GM19455 (cell line): ENCODE measurements at regions not wholly inside any gene's neighbourhood (a gene's known extent, or its start where the extent isn't known, plus 50 kb on each side); places are given as distances from the start of the nearest gene placed in this dataset.
"Not testable (repeated sequence)": the region's sequence is repeated elsewhere in the genome, so short reads cannot be mapped to it uniquely, and the experiment has no call there.

Experiments
- ATAC-seq: cut with Tn5 transposase; IDR thresholded peaks from one replicate; pipeline ENCODE4 v1.9.1; 2021; ENCODE audit not compliant: unreplicated experiment

DNA sequence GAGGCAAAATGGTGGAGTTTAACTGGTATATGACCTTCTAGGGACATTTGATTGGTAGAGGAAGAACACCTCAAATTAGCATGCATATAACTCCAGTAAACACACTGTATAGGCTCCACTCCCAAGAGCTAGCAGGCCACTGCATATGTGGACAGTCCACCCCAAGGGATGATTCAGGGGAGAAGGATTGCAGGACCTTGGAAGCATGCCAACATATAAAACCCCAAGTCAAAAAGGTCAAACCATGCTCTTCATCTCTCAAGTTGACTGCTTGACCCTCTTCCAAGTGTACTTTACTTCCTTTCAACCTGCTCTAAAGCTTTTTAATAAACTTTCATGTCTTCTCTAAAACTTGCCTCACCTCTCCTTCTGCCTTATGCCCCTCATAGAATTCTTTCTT lies 459.9 kb upstream of the CCDC179 start:
- ATAC-seq: no peak

DNA sequence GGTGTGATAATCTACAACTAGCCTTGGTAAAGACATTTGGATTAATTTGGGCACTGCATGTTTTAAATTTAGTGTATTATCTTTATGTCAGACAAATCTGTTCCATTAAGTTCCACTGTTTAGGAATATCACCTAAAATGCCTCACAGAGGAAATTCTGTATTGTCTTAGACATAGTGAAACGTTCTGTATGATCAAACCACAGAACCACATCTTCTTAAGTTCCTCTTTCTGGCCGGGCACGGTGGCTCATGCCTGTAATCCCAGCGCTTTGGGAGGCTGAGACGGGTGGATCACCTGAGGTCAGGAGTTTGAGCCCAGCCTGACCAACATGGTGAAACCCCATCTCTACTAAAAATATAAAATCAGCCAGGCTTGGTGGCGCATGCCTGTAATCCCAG lies 475.3 kb upstream of the CCDC179 start:
- ATAC-seq: not testable (repeated sequence)

DNA sequence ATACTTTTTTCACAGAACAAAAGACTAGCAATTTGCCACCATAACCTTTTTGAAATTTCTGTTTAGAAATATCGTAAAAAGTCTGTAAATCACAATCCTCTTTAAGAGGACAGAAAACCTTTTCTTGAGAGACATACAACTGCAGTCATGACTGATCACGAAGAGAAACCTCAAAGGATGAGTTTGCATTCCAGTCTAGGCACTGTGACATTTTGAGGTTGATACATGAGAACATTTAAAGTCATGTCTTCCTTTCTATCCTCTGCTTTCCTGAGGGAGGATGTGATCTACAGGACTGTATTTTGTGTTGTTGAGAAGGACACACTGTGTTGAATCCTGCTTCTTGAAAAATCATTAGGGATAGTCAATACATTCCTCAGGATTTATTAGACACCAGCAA lies 476.7 kb upstream of the CCDC179 start:
- no peak for ATAC-seq

DNA sequence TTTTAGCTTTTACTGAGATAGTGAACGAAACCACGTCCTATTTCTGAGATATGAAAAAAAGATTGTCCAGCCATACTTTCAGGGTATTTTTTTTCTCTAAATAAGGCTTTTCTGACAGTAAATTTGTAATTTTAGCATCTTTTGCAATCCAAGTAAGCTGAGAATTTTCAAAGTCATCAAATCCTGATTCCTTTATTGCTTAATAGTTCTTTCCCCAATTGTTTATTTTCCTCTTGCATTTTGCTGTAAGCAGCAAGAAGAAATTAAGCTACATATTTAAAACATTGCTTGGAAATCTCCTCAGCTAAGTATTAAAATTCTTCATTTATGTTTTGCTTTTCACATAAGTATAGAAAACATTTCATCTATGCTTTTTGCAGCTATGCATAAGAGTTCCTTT lies 493.3 kb upstream of the CCDC179 start:
- no peak for ATAC-seq

DNA sequence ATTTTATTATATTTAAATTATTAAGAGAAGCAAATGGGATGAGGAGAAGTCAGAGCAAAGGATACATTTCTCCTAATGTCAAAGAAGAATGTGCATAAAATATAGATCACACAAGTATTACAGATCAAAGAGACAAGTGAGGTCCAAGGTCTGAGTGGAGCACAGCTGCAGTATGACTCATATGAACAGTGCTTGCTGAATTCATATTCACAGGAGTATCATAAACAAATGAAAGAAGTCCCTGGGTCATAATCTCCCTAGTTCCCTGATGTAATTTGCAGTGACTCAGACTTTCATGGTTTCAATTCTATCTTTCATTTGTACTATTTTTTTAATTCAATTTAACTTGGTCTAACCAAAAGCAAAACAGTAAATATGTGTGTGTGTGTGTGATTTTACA lies 499.0 kb upstream of the CCDC179 start:
- ATAC-seq: no peak

DNA sequence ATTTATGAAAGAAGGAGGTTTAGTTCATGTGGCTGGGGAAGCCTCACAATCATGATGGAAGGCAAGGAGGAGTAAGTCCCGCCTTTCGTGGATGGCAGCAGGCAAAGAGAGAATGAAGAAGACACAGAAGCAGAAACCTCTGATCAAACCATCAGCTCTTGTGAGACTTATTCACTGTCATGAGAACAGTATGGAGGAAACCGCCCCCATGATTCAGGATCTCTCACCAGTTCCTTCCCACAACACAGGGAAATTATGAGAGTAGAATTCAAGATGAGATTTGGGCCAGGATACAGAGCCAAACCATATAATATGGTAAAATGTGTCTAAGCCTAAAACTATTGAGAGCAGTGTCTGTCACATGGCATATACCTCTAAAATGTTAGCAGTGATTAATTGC lies 503.8 kb upstream of the CCDC179 start:
- no peak for ATAC-seq

DNA sequence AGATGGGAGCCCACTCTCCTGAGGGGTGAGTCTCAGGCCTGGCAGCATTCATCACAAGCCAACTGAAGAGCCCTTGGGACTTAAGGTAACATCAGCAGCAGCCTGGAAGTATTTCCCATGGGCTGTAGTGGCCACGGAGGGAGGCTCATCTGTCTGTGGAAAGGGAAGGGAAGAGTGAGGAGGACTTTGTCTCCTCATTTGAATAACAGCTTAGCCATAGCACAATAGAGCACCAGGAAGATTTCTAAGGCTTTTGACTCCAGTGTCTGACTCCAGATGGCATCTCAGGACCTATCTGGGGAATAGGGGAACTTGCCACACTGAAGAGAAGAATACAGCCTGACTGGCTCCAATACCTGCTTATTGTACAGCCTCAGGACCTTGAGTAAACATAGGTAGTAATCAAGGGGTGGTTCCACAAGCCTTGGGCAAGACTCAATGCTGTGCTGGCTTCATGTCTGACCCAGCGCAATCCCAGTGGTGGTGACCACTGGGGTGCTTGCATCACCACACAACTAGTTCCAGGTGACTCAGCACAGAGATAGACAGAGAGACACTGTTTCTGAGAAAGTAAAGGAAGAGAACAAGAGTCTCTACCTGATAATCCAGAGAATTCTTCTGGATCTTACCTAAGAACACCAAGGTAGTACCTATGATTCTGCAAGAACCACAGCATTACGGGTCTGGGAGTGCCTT lies 510.5 kb upstream of the CCDC179 start:
- ATAC-seq: no peak

DNA sequence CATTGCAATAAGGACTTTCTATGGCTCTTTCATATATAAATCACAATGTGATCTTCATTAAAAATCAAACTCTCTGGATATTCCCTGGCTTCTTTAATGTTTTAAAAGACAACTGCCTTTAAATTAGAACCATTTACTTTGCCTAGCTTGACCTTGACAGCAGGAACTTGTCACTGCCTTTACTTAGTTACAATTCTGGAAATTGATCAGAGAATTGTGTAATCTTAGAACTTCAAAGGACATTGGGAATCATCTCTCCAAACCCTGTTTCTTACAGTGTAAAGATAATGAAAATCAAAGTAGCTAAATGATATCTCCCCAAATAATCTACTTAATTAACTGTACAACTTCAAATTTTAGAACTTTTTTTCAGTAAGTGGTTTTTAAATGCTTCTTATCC lies 517.6 kb upstream of the CCDC179 start:
- no peak for ATAC-seq

DNA sequence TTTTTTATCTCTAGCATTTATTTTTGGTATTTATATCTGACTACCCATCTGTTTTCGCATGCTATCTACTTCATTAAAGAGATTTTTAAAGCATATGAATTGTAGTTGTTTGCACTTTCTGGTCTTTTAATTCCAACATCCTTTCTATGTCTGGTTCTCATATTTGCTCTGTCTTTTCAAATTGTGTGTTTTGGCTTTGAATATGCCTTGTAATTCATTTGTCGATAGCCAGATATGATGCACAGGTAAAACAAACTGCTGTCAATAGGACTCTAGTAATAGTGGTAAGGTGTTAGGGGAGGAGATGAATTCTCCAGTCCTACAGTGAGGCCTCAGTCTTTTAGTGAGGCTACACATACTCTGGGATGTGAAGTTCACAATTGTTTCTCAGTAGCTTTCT lies 530.8 kb upstream of the CCDC179 start:
- ATAC-seq: no peak

DNA sequence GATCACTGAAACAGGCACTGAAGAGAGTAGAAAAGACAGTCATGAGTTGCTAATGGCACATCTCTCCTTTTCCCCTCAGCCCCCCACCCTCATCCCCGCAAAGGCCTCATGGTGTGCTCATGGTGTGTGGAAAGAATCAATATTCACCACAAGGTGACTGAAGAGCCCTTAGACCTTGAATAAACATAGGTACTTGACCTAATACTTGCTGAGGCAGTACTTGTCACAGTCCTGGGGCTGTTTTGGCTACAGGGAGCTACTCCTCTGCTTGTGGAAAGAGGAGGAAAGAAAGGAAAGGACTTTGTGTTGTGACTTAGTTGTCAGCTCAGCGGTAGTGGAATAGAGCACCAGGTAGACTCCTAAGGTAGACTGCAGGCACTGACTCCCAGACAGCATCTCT lies 537.8 kb upstream of the CCDC179 start:
- no peak for ATAC-seq

DNA sequence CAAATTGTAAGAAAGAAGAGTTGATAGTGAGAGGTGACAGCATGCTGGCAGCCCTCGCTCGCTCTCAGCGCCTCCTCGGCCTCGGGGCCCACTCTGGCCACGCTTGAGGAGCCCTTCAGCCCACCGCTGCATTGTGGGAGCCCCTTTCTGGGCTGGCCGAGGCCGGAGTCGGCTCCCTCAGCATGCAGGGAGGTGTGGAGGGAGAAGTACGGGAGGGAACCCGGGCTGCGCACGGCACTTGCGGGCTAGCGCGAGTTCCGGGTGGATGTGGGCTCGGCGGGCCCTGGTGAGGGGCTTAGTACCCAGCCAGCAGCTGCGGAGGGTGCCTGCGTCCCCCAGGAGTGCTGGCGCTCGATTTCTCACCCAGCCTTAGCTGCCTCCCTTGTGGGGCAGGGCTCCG lies 539.7 kb upstream of the CCDC179 start:
- ATAC-seq: no peak

DNA sequence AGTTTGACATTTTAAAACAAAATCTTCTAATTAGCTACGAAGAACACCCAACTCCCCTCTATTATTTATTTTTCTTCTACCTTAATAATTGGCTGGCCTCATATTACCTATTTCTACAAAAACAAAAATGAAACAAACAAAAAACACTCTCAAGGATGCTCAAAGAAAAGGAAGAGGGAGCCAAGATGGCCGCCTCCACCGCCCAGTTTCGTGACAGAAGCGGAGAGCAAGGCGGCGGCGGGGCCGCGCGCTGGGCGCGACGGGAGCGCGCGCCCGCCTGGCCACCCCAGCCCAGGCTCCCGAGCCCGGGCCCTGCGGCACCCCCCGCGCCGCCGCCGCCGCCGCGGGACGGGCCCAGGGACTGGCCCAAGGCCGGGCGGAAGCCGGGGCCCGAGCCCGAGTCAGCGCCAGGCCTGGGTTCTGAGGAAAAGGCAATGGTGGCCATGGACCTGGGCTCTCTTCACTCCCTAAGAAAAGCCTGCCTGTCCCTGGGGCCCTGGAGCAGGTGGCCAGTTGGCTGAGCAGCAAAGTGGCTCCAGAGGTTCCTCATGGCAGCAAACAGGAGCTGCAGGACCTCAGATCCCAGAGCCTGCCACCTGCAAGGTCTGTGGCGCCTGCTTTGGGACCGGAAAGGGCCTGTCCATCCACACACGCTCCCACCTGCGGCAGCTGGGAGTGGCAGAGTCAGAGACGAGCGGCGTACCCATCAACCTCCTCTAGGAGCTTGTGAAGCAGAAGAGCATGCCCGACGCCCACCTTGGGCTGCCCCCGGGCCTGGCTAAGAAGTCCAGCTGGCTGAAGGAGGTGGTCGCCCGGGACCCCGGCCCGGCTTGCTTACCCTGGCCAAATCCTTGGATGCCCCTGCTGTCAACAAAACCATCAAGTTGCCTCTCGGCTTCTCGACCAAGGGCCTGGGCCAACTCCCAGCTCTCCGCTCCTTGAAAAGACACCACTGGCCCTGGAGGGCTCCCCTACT lies 543.2 kb upstream of the CCDC179 start:
- ATAC-seq: no peak

DNA sequence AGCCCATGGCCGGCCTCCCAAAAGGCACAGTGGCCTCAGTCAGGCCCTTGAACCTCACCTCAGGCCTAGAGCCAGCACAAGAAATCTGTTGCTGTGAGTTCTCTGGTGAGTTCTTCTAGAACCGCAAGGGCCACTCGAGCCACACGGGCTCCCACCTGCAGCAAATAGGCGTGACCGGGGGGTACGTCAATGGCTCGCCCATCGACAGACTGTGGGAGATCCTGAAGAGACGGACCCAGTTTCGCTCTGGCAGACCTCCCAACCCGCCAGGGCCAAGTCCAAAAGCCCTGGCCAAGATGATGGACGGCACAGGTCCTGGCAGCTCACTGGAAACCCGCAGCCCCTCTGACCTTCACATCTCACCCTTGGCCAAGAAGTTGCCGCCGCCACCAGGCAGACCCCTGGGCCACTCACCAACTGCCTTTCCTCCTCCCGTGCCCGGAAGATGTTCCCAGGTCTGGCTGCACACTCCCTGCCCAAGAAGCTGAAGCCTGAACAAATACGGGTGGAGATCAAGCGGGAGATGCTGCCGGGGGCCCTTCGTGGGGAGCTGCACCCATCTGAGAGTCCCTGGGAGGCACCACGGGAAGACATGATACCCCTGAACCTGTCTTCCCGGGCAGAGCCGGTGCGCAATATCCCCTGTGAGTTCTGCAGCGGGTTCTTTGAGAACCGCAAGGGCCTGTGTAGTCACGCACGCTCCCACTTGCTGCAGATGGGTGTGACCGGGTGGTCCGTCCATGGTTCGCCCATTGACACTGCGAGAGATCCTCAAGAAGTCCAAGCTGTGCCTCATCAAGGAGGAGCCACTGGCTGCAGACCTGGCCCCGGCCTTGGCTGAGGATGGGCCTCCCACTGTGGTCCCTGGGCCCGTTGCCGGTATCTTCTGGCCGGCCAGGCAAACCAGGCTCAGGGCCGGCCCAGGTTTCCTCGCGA lies 544.2 kb upstream of the CCDC179 start:
- ATAC-seq: no peak

DNA sequence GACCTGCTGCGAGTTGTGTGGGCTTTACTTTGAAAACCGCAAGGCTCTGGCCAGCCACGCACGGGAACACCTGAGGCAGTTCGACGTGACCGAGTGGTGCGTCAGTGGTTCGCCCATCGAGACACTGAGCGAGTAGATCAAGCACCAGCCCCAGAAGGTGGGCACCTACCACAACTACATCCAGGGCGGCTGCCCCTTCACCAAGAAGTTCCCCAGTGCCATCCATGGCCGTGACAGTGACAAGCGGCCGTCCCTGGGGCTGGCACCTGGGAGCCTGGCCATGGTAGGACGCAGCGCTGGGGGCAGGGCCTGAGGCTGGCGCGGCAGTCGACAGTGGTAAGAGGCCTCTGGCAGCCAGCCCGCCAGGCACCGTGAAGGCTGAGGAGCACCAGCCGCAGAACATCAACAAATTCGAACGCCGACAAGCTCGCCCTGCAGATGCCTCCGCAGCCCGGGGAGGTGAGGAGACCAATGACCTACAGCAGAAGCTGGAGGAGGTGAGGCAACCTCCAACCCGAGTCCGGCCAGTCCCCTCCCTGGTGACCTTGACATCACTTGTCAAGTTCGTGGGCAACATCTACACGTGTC lies 545.2 kb upstream of the CCDC179 start:
- no peak for ATAC-seq

DNA sequence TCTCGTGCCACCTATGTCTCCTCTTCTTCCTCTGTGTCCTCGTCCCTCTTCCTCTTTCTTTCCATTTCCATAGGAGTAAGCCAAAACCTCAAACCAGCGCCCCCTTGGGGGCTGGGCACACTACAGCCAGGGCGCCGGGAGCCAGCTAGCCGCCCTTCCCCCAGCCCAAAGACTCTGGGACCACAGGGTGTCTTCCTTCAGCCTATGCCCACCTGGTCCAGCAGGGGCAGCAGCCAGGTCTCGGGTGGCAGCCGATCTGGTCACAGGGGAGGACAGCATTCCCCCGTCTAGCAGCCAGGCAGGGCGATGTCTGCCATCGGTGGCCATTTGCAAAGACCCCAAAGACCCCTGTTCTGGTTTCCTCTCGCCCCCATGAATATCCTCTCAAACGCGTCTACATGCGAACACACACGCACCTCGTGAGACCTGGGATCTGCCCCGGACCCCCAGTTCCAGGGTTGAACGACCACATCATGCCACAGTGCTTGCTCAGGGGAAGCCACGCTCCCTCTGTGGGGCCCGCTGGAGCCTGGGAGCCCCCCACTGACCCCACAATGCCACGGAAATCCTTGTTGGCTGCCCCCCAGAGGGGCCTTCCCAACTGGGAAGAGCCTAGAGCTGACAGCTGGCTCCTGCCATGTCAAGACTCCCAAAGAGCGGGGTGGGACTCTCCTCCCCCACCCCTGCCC lies 546.0 kb upstream of the CCDC179 start:
- no peak for ATAC-seq

DNA sequence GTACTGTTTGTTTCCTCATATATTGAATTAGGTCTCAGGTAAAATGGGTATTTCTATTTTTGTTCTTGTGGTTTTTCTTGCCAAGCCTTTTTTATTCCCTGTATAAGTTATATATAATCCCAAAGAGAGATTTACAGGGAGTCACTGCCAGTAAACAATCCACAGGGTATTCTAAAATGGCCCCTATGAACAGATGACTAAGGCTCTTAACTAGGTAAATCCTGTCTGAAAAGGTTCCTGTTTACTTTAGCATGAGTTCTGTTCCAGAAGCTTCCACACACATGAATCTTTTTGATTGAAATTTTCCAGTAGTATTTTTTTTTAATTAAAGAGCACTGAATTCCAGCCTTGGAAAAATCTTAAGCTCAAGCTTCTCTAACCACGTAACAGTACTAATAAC lies 552.8 kb upstream of the CCDC179 start:
- no peak for ATAC-seq

DNA sequence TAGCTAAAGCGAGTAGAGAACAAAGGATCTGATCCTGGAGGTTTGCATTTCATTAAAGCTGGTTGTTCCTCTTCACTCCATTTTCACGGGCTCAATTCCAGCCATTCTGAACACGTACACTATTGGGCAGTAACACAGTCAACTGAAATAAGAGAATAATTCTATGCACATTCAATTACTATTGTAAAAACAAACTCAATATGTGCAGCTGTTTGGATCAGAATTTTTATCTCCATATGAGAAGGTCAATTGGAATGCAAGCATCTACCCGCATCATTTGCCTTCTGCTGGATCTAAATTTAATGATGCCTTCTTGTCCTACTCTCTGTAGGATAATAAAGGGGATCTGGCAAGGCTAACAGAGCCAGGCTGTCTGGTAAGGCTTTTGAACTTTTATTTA lies 562.8 kb upstream of the CCDC179 start:
- no peak for ATAC-seq

DNA sequence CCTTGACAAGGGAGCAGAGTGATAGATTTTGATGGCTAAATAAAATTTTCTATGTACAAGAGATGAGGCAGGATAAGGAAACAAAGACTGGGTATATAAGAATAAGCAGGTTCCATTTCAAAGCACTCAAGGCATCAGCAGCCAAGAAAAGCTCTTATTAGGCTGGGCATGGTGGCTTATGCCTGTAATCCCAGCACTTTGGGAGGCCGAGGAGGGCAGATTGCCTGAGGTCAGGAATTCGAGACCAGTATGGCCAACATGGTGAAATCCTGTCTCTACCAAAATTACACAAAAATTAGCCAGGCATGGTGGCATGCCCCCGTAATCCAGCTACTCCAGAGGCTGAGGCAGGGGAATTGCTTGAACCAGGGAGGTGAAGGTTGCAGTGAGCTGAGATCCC lies 563.4 kb upstream of the CCDC179 start:
- no peak for ATAC-seq

DNA sequence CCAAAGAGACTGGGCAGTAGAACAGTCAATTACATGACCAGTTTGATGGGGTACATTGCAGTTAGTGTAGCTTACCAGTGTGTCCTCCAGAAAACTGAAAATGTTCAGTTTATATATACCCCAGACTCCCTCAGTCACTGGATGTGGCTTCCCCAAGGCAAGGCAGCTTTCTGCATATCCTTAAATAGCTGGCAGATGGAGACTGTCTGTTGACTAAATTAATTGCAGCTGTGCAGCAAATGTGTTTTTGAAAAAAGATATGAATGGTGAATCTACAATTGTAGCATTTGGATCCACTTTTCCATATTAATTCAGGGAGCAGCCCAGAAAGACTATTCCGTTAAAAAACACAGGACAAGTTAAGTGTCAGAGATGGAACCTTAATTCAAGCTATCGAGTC lies 565.1 kb upstream of the CCDC179 start:
- ATAC-seq: no peak

DNA sequence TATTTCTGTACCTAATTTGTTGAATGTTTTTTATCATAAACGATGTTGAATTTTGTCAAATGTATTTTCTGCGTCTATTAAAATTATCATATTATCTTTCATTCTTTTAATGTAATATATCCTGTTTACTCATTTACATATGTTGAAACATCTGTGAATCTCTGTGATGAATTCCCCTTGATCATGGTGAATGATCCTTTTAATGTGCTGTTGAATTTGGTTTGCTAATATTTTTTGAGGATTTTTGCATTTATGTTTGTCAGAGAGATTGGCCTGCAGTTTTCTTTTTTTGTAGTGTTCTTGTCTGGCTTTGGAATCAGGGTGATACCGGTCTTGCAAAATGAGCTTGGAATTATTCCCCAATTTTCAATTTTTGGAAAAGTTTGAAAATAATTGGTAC lies 569.3 kb upstream of the CCDC179 start:
- ATAC-seq: no peak
